HFFc6 (cell line): ENCODE measurements at regions not wholly inside any gene's neighbourhood (a gene's known extent, or its start where the extent isn't known, plus 50 kb on each side); places are given as distances from the start of the nearest gene placed in this dataset.

Experiments used
- DNase-seq: peaks from one replicate; pipeline ENCODE4 v3.0.0-alpha.2; 2018
- H3K27ac Mint-ChIP-seq: 2 replicates; pipeline ENCODE4 v1.8.0; 2020; ENCODE audit warnings: mild to moderate bottlenecking, mixed read lengths
- H3K27me3 Mint-ChIP-seq: 2 replicates; pipeline ENCODE4 v1.8.0; 2021; ENCODE audit warnings: mild to moderate bottlenecking, moderate library complexity, mixed read lengths; ENCODE audit not compliant: insufficient read depth
- H3K36me3 Mint-ChIP-seq: 2 replicates; pipeline ENCODE4 v1.8.0; 2021; ENCODE audit warnings: low read depth, mixed read lengths
- H3K4me1 Mint-ChIP-seq: 2 replicates; pipeline ENCODE4 v1.8.0; 2020; ENCODE audit warnings: low read depth, mixed read lengths
- H3K4me3 Mint-ChIP-seq: 2 replicates; pipeline ENCODE4 v1.8.0; 2020; ENCODE audit warnings: mild to moderate bottlenecking, moderate library complexity, mixed read lengths
- H3K9me3 Mint-ChIP-seq: 2 replicates; pipeline ENCODE4 v1.8.0; 2020; ENCODE audit warnings: mild to moderate bottlenecking, mixed read lengths
- TF ChIP-seq, protein P1 (sequence below): fragments of 200-600 bp; sonication (generic); IDR thresholded peaks from 2 replicates; pipeline ENCODE4 v1.5.0; 2021; ENCODE audit warnings: antibody characterized with exemption, mild to moderate bottlenecking

DNA sequence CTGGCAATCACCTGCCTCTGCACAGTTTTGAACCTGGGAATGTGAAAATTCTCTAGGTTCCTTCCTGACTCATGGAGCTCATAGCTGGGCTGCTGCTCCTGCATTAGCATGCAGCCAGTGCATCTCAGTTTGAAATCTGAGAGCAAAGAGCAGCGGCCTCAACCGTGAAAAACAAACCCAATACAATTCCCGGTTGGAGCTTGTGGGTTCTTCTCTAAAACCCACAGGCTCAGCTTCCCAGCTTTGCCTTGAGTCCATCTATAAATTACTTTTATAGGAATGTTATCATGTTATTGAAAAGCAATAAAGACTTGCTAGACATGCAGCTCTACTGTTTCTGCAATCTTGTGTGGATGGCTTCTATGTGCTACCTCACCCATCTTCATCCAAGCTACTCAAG is 191.7 kb downstream of the CXCL12 start:
- Mint-ChIP-seq H3K4me1 (peaks cover 45% of the 10 kb centered on the region), H3K27ac (no peak overlapping the region), H3K36me3 (peaks cover 5% of the 10 kb centered on the region; the same call in 1 of the 2 replicates), H3K27me3 (peaks cover 2% of the 10 kb centered on the region; the same call in 1 of the 2 replicates), H3K4me3 (no peak overlapping the region), H3K9me3 (peaks cover 4% of the 10 kb centered on the region; the same call in 1 of the 2 replicates)
- no peak for DNase-seq
- TF ChIP-seq, protein P1, sequence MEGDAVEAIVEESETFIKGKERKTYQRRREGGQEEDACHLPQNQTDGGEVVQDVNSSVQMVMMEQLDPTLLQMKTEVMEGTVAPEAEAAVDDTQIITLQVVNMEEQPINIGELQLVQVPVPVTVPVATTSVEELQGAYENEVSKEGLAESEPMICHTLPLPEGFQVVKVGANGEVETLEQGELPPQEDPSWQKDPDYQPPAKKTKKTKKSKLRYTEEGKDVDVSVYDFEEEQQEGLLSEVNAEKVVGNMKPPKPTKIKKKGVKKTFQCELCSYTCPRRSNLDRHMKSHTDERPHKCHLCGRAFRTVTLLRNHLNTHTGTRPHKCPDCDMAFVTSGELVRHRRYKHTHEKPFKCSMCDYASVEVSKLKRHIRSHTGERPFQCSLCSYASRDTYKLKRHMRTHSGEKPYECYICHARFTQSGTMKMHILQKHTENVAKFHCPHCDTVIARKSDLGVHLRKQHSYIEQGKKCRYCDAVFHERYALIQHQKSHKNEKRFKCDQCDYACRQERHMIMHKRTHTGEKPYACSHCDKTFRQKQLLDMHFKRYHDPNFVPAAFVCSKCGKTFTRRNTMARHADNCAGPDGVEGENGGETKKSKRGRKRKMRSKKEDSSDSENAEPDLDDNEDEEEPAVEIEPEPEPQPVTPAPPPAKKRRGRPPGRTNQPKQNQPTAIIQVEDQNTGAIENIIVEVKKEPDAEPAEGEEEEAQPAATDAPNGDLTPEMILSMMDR: no peak

DNA sequence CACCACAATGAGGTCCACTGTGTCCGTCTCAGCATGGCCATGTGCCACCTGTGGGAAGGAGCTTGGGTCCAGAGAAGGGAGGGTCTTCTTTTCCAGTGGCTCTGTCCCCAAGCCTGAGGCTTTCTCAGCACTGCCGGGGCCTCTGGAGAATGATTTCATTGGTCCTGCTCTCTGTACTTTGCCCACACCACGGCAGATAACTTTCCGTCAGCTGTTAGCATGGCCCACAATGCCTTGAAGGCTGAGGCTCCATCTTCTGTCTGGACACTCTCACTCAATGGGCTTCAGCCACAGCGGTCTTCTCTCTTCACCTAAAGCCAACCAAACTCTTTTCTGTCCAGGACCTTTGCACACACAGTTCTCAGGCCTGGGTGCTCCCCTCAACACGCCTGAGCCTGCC is 192.5 kb downstream of the CXCL12 start:
- Mint-ChIP-seq H3K4me1 (peaks cover 39% of the 10 kb centered on the region), H3K27ac (no peak overlapping the region), H3K9me3 (peaks cover 4% of the 10 kb centered on the region; the same call in 1 of the 2 replicates), H3K36me3 (peaks cover 5% of the 10 kb centered on the region; the same call in 1 of the 2 replicates), H3K4me3 (no peak overlapping the region), H3K27me3 (peaks cover 2% of the 10 kb centered on the region; the same call in 1 of the 2 replicates)
- DNase-seq: no peak
- TF ChIP-seq, protein P1: no peak

DNA sequence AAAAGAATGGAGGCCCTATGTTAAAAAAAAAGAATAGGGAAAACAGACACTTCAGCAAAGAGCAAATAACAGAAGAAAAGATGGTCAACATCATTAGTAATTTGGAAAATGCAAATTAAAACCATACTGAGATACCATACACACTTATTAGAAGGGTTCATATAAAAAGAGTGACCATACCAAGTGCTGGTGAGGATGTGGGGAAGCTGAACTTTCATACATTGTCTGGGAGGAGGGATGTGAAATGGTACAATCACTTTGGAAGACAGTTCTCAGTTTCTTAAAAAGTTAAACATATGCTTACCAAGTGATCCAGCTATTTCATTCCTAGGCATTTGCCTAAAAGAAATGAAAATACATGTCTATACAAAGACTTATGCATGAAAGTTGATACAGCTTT is 194.4 kb downstream of the CXCL12 start:
- DNase-seq: no peak
- H3K36me3 Mint-ChIP-seq: peaks cover 5% of the 10 kb centered on the region; the same call in 1 of the 2 replicates
- peaks cover 10% of the 10 kb centered on the region for H3K27me3 Mint-ChIP-seq

DNA sequence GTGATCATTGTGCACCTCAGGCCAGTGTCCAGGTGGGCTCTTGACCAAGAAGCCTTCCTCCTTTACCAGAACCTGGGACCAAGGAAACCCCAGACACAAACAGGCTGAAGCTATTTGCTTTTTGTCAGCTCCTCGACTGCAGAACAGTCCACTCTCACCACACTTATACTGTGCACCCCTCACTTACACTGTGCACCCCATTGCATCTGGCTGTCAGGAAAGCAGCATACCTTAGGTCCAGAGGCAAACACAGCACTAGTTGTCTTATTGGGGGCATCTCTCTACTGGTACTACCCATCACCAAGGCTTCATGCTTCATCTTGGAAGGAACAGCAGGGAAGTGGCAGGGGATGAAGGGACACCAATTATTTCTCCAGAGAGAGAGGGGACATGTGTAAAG is 198.1 kb downstream of the CXCL12 start:
- Mint-ChIP-seq H3K4me3 (no peak overlapping the region), H3K27me3 (peaks cover 11% of the 10 kb centered on the region), H3K36me3 (peaks cover 5% of the 10 kb centered on the region; the same call in 1 of the 2 replicates), H3K4me1 (peaks cover 33% of the 10 kb centered on the region), H3K9me3 (peaks cover 4% of the 10 kb centered on the region; the same call in 1 of the 2 replicates), H3K27ac (no peak overlapping the region)
- DNase-seq: no peak
- TF ChIP-seq, protein P1: no peak

More for the DNA sequence above, 194.4 kb downstream of the CXCL12 start:
- H3K4me1 Mint-ChIP-seq: peaks cover 36% of the 10 kb centered on the region
- TF ChIP-seq, protein P1: no peak
- H3K4me3 Mint-ChIP-seq: no peak overlapping the region
- peaks cover 4% of the 10 kb centered on the region; the same call in 1 of the 2 replicates for H3K9me3 Mint-ChIP-seq
- H3K27ac Mint-ChIP-seq: no peak overlapping the region

DNA sequence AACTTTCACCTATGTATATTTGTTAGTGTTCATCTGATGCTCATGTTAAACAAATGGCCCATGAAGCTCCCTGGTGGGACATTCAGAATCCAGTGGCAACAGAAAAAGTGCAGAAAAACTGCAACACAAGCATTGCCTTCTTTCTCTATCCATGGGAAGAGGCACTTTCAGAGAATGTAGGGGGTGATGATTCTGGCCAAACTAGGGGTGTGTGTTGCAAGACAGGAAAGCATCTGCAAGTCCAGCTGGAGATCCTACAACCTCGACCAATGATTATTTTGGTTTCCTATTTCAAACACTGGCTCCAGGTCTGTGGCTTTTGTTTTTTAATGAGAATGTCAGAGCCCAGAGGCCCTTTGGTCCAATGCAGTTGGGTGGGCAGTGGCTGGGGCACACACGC is 198.7 kb downstream of the CXCL12 start:
- DNase-seq: no peak
- peaks cover 5% of the 10 kb centered on the region; the same call in 1 of the 2 replicates for H3K36me3 Mint-ChIP-seq
- peaks cover 27% of the 10 kb centered on the region for H3K4me1 Mint-ChIP-seq
- H3K4me3 Mint-ChIP-seq: no peak overlapping the region
- TF ChIP-seq, protein P1: no peak
- H3K27ac Mint-ChIP-seq: no peak overlapping the region
- peaks cover 4% of the 10 kb centered on the region; the same call in 1 of the 2 replicates for H3K9me3 Mint-ChIP-seq
- H3K27me3 Mint-ChIP-seq: peaks cover 9% of the 10 kb centered on the region
